ENCODE measurements at regions not wholly inside any gene's neighbourhood (a gene's known extent, or its start where the extent isn't known, plus 50 kb on each side); places are given as distances from the start of the nearest gene placed in this dataset.

GRCh38 chr7:118104812-118105441, 79.0 kb upstream of the LSM8 start:
- H3K4me3 ChIP-seq (ENCODE audit: control insufficient read depth, low read depth, low read length), result no peak overlapping the region
- no peak for DNase-seq (ENCODE audit: low read depth)
- TF ChIP-seq CTCF (IDR thresholded peaks at IDR 0.05; ENCODE audit: control insufficient read depth, insufficient read depth, low read depth, low read length, missing control alignments), result peak; percentile 16

GRCh38 chr7:118109607-118110006, 74.4 kb upstream of the LSM8 start:
- H3K4me3 ChIP-seq (ENCODE audit: control insufficient read depth, low read depth, low read length), result no peak overlapping the region
- DNase-seq (ENCODE audit: low read depth), result no peak
- no peak for TF ChIP-seq CTCF (IDR thresholded peaks at IDR 0.05; ENCODE audit: control insufficient read depth, insufficient read depth, low read depth, low read length, missing control alignments)

- no peak for DNase-seq (ENCODE audit: low read depth)
- H3K4me3 ChIP-seq (ENCODE audit: control insufficient read depth, low read depth, low read length), result no peak overlapping the region
- no peak for TF ChIP-seq CTCF (IDR thresholded peaks at IDR 0.05; ENCODE audit: control insufficient read depth, insufficient read depth, low read depth, low read length, missing control alignments)
These were observed 73.6 kb upstream of the LSM8 start for GRCh38 chr7:118110178-118110925.

- DNase-seq (ENCODE audit: low read depth), result no peak
- no peak for TF ChIP-seq CTCF (IDR thresholded peaks at IDR 0.05; ENCODE audit: control insufficient read depth, insufficient read depth, low read depth, low read length, missing control alignments)
- H3K4me3 ChIP-seq (ENCODE audit: control insufficient read depth, low read depth, low read length), result no peak overlapping the region
These were observed 72.6 kb upstream of the LSM8 start for GRCh38 chr7:118111347-118111746.

GRCh38 chr7:118114175-118114574, 69.8 kb upstream of the LSM8 start:
- no peak overlapping the region for H3K4me3 ChIP-seq (ENCODE audit: control insufficient read depth, low read depth, low read length)
- DNase-seq (ENCODE audit: low read depth), result no peak
- TF ChIP-seq CTCF (IDR thresholded peaks at IDR 0.05; ENCODE audit: control insufficient read depth, insufficient read depth, low read depth, low read length, missing control alignments), result no peak

GRCh38 chr7:118129041-118129795, 54.7 kb upstream of the LSM8 start:
- TF ChIP-seq CTCF (IDR thresholded peaks at IDR 0.05; ENCODE audit: control insufficient read depth, insufficient read depth, low read depth, low read length, missing control alignments), result no peak
- no peak for DNase-seq (ENCODE audit: low read depth)

More at GRCh38 chr7:118129041-118129795, 54.7 kb upstream of the LSM8 start:
- H3K4me3 ChIP-seq (ENCODE audit: control insufficient read depth, low read depth, low read length), result no peak overlapping the region
